Suprapubic skin (tissue), 3 donors: ENCODE measurements at regions not wholly inside any gene's neighbourhood (a gene's known extent, or its start where the extent isn't known, plus 50 kb on each side); places are given as distances from the start of the nearest gene placed in this dataset.

ENCODE experiments used
- CTCF ChIP-seq, 2 donors: fragments of 200-600 bp in 1 of 2; fragments of 450-650 bp in 1 of 2; sonication (generic) in 1 of 2; IDR thresholded peaks; one replicate each; pipeline ENCODE4 v1.5.1; 2016 to 2019; ENCODE audit warnings: antibody characterized with exemption in 2 of 2, mild to moderate bottlenecking in 1 of 2, moderate library complexity in 1 of 2
- POLR2A ChIP-seq, 2 donors: fragments of 450-650 bp; IDR thresholded peaks; one replicate each; pipeline ENCODE4 v1.6.1; 2017; ENCODE audit warnings: antibody characterized with exemption in 2 of 2, mild to moderate bottlenecking in 2 of 2, moderate library complexity in 2 of 2

- TF ChIP-seq POLR2A (IDR thresholded peaks at IDR 0.05) = no peak
- TF ChIP-seq CTCF (IDR thresholded peaks at IDR 0.05) = no peak
Observed at GRCh38 chrX:99078301-99078700, 1331.8 kb downstream of the PCDH19 start.
